Uterus (tissue), 2 donors: ENCODE measurements at regions not wholly inside any gene's neighbourhood (a gene's known extent, or its start where the extent isn't known, plus 50 kb on each side); places are given as distances from the start of the nearest gene placed in this dataset.

Experiments used
- CTCF ChIP-seq, 4 experiments: fragments of 200-600 bp in 2 of 4; fragments of 450-650 bp in 2 of 4; sonication (generic) in 2 of 4; IDR thresholded peaks; one replicate each; pipeline ENCODE4 v1.5.1; 2016 to 2019; ENCODE audit warnings: antibody characterized with exemption in 4 of 4, mild to moderate bottlenecking in 2 of 4, moderate library complexity in 1 of 4
- POLR2A ChIP-seq, 2 donors: fragments of 450-650 bp; IDR thresholded peaks; one replicate each; pipeline ENCODE4 v1.6.1; 2016; ENCODE audit warnings: antibody characterized with exemption in 2 of 2, mild to moderate bottlenecking in 1 of 2, moderate library complexity in 1 of 2

- TF ChIP-seq CTCF (IDR thresholded peaks at IDR 0.05) (no peak), POLR2A (IDR thresholded peaks at IDR 0.05) (no peak)
Observed at GRCh38 chr18:2164644-2165550, 406.4 kb downstream of the METTL4 start.
